Stomach (tissue), 8 donors: ENCODE measurements at regions not wholly inside any gene's neighbourhood (a gene's known extent, or its start where the extent isn't known, plus 50 kb on each side); places are given as distances from the start of the nearest gene placed in this dataset.

Experiments used
- DNase-seq, 2 donors: peaks; one replicate each; pipeline versions ENCODE4 v3.0.0 to v3.0.0-alpha.2; 2013 to 2019
- H3K27ac ChIP-seq, 5 donors: fragments of 200-600 bp in 4 of 5; sonication (generic) in 4 of 5; one replicate each; pipeline ENCODE4 v1.5.1; 2013 to 2019; ENCODE audit warnings: mild to moderate bottlenecking in 1 of 5, moderate library complexity in 1 of 5
- H3K27me3 ChIP-seq, 3 donors: fragments of 200-600 bp; sonication (generic); one replicate each; pipeline ENCODE4 v1.5.1; 2017 to 2019; ENCODE audit warnings: mixed run types in 1 of 3
- H3K36me3 ChIP-seq, 4 donors: fragments of 200-600 bp; sonication (generic); 1 replicate in 3 of 4; 2 replicates in 1 of 4; pipeline ENCODE4 v1.5.1; 2016 to 2019
- H3K4me1 ChIP-seq, 4 donors: fragments of 200-600 bp; sonication (generic); one replicate each; pipeline ENCODE4 v1.5.1; 2016 to 2019
- H3K4me3 ChIP-seq, 4 donors: fragments of 200-600 bp; sonication (generic) in 3 of 4; one replicate each; pipeline ENCODE4 v1.5.1; 2016 to 2019; ENCODE audit warnings: mild to moderate bottlenecking in 1 of 4
- H3K9me3 ChIP-seq, 4 donors: fragments of 200-600 bp; sonication (generic); one replicate each; pipeline ENCODE4 v1.5.1; 2016 to 2019
- CTCF ChIP-seq, 7 experiments: fragments of 450-650 bp in 4 of 7; fragments of 200-600 bp in 3 of 7; sonication (generic) in 3 of 7; IDR thresholded peaks; one replicate each; pipeline ENCODE4 v1.5.1; 2016 to 2019; ENCODE audit warnings: antibody characterized with exemption in 7 of 7, control low read depth in 2 of 7, mild to moderate bottlenecking in 1 of 7
- EP300 ChIP-seq: sonication (generic); formaldehyde crosslinking; IDR thresholded peaks from one replicate; pipeline ENCODE4 v1.6.1; 2017; ENCODE audit warnings: antibody characterized with exemption
- POLR2A ChIP-seq, 4 donors: fragments of 450-650 bp; IDR thresholded peaks; one replicate each; pipeline ENCODE4 v1.6.1; 2016; ENCODE audit warnings: antibody characterized with exemption in 4 of 4, control low read depth in 2 of 4, mild to moderate bottlenecking in 1 of 4, moderate library complexity in 1 of 4
- POLR2AphosphoS5 ChIP-seq, 3 donors: sonication (generic); formaldehyde crosslinking; IDR thresholded peaks; one replicate each; pipeline ENCODE4 v1.6.1; 2016; ENCODE audit warnings: antibody characterized with exemption in 3 of 3
- WGBS, 5 donors: extraction: QIAGEN DNeasy Blood & Tissue Kit in 3 of 5; methylation state at CpG; one replicate each; pipeline versions ENCODE4 v1.1.5 to v1.1.7; 2013 to 2018; 5-methylcytosine and 5-hydroxymethylcytosine counted together
- intact Hi-C: fragments of 100-400 bp; cut with DNase I; formaldehyde crosslinking; loops from one replicate; pipeline ENCODE4 v1.15.1; 2023; ENCODE audit warnings: low total_unique reads
- donor health status: healthy with polysubstance abuse.
- donor health status: Bipolar disorder and iron deficiency.
- donor health status: healthy.

- 53 to 76% (median 68%) methylated on average over 5 of the region's 5 CpGs for WGBS, 5 donors
- no peaks in the 10 kb centered on the region for H3K36me3 ChIP-seq
- H3K27me3 ChIP-seq: no peaks in the 10 kb centered on the region
- intact Hi-C loops: no loop called here
- TF ChIP-seq CTCF (IDR thresholded peaks at IDR 0.05) (no peak), EP300 (no peak), POLR2AphosphoS5 (IDR thresholded peaks at IDR 0.05) (no peak), POLR2A (IDR thresholded peaks at IDR 0.05) (no peak)
- H3K27ac ChIP-seq: no peak overlapping the region
- no peaks in the 10 kb centered on the region for H3K9me3 ChIP-seq
- no peak overlapping the region for H3K4me3 ChIP-seq
- DNase-seq: no peak
- no peaks in the 10 kb centered on the region for H3K4me1 ChIP-seq
These were observed 449.5 kb upstream of the CAMK1G start for GRCh38 chr1:209134001-209134400.

- intact Hi-C loops: no loop called here
- Histone ChIP-seq H3K27me3 (no peaks in the 10 kb centered on the region), H3K36me3 (no peaks in the 10 kb centered on the region), H3K4me3 (no peak overlapping the region), H3K9me3 (no peaks in the 10 kb centered on the region), H3K27ac (no peak overlapping the region), H3K4me1 (no peaks in the 10 kb centered on the region)
- DNase-seq: no peak
- WGBS, 5 donors: 79 to 98% (median 93%) methylated on average over 1 of the region's 1 CpG
- TF ChIP-seq CTCF (IDR thresholded peaks at IDR 0.05) (no peak), EP300 (no peak), POLR2A (IDR thresholded peaks at IDR 0.05) (no peak), POLR2AphosphoS5 (IDR thresholded peaks at IDR 0.05) (no peak)
These were observed 439.6 kb upstream of the CAMK1G start for GRCh38 chr1:209143916-209144315.

- Histone ChIP-seq H3K4me1 (no peaks in the 10 kb centered on the region), H3K27ac (no peak overlapping the region), H3K36me3 (no peaks in the 10 kb centered on the region), H3K4me3 (no peak overlapping the region), H3K9me3 (no peaks in the 10 kb centered on the region), H3K27me3 (peaks cover 0 to 3% (median 0%) of the 10 kb centered on the region in 3 donors)
- 15 to 34% (median 18%) methylated on average over 3 of the region's 3 CpGs for WGBS, 5 donors
- intact Hi-C loops: no loop called here
- TF ChIP-seq CTCF (IDR thresholded peaks at IDR 0.05) (no peak), POLR2AphosphoS5 (IDR thresholded peaks at IDR 0.05) (no peak), POLR2A (IDR thresholded peaks at IDR 0.05) (no peak), EP300 (no peak)
- DNase-seq: peak in 1 of 2 donors; percentile 83
These were observed 433.4 kb upstream of the CAMK1G start for GRCh38 chr1:209150114-209150513.

GRCh38 chr1:209153411-209153810 is 430.1 kb upstream of the CAMK1G start:
- 55 to 74% (median 73%) methylated on average over 1 of the region's 1 CpG for WGBS, 5 donors
- Histone ChIP-seq H3K36me3 (no peaks in the 10 kb centered on the region), H3K27ac (no peak overlapping the region), H3K27me3 (peaks cover 0 to 3% (median 0%) of the 10 kb centered on the region in 3 donors), H3K4me1 (no peaks in the 10 kb centered on the region), H3K9me3 (no peaks in the 10 kb centered on the region), H3K4me3 (no peak overlapping the region)
- intact Hi-C loops: no loop called here
- TF ChIP-seq POLR2AphosphoS5 (IDR thresholded peaks at IDR 0.05) (no peak), EP300 (no peak), CTCF (IDR thresholded peaks at IDR 0.05) (no peak)
- DNase-seq: no peak
